Sigmoid colon (tissue), 4 donors: ENCODE measurements at regions not wholly inside any gene's neighbourhood (a gene's known extent, or its start where the extent isn't known, plus 50 kb on each side); places are given as distances from the start of the nearest gene placed in this dataset.
A peak's percentile ranks its signal among the peaks of the same experiment; 100 is the strongest.

Experiments used
- POLR2A ChIP-seq, 2 donors: fragments of 450-650 bp; IDR thresholded peaks; one replicate each; pipeline ENCODE4 v1.6.1; 2016; ENCODE audit warnings: antibody characterized with exemption in 2 of 2, mild to moderate bottlenecking in 2 of 2, moderate library complexity in 2 of 2
- POLR2AphosphoS5 ChIP-seq, 4 donors: sonication (generic); formaldehyde crosslinking; IDR thresholded peaks; one replicate each; pipeline ENCODE4 v1.6.1; 2017; ENCODE audit warnings: antibody characterized with exemption in 4 of 4
- TF ChIP-seq, protein P1 (sequence below), 4 experiments: fragments of 450-650 bp in 3 of 4; fragments of 200-600 bp in 1 of 4; IDR thresholded peaks; one replicate each; pipeline ENCODE4 v1.5.1; 2016 to 2019; ENCODE audit warnings: antibody characterized with exemption in 4 of 4, mild to moderate bottlenecking in 3 of 4, moderate library complexity in 2 of 4

DNA sequence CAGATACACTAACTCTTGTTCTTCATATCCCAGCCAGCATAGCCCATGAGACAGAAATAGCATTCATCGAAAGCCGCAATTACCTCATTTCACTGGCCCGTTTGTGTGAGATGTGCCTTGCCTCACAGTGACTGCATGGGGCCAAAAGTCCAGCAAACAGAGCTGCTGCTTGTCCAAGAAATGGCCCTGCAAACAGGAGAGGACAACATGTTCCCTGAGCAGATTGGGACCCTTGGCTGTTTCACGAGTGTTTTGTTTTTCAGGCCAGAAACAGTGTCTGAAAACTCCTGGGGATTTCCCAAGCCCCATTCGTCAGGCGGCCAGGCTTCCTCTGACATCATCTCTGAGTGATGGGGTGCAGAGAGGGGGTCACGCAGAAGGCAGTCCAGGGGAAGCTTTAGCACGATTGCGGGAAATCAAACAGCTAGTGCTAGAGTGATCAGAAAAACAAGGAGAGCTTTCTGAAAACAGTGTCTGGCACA lies 503.6 kb upstream of the PAPPA start:
- TF ChIP-seq, protein P1, sequence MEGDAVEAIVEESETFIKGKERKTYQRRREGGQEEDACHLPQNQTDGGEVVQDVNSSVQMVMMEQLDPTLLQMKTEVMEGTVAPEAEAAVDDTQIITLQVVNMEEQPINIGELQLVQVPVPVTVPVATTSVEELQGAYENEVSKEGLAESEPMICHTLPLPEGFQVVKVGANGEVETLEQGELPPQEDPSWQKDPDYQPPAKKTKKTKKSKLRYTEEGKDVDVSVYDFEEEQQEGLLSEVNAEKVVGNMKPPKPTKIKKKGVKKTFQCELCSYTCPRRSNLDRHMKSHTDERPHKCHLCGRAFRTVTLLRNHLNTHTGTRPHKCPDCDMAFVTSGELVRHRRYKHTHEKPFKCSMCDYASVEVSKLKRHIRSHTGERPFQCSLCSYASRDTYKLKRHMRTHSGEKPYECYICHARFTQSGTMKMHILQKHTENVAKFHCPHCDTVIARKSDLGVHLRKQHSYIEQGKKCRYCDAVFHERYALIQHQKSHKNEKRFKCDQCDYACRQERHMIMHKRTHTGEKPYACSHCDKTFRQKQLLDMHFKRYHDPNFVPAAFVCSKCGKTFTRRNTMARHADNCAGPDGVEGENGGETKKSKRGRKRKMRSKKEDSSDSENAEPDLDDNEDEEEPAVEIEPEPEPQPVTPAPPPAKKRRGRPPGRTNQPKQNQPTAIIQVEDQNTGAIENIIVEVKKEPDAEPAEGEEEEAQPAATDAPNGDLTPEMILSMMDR (IDR thresholded peaks at IDR 0.05): no peak
- TF ChIP-seq POLR2AphosphoS5 (IDR thresholded peaks at IDR 0.05) (peak; percentile 80 to 88 (median 84)), POLR2A (IDR thresholded peaks at IDR 0.05) (no peak)
